ENCODE measurements at regions not wholly inside any gene's neighbourhood (a gene's known extent, or its start where the extent isn't known, plus 50 kb on each side); places are given as distances from the start of the nearest gene placed in this dataset.

DNA sequence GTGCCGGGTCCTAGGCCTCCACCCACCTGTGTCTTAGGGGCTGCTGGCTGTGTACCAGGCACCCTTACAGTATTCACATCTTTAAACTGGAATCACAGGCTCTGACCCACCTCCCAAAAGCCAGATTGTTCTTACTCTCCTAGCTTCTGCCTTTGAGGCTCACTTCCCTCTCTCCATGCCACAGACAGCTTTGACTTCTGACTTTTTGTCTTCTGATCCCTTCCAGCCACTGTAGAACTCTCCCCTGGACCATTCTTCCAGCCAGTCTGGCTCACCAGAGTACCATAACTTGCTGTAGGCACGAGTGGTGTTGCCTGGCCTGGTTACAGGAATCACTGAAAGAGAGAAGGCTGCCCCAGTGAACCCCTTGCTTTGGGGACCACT is 58.1 kb upstream of the STUM start:
- no peak for DNase-seq (ENCODE audit: low spot score)

DNA sequence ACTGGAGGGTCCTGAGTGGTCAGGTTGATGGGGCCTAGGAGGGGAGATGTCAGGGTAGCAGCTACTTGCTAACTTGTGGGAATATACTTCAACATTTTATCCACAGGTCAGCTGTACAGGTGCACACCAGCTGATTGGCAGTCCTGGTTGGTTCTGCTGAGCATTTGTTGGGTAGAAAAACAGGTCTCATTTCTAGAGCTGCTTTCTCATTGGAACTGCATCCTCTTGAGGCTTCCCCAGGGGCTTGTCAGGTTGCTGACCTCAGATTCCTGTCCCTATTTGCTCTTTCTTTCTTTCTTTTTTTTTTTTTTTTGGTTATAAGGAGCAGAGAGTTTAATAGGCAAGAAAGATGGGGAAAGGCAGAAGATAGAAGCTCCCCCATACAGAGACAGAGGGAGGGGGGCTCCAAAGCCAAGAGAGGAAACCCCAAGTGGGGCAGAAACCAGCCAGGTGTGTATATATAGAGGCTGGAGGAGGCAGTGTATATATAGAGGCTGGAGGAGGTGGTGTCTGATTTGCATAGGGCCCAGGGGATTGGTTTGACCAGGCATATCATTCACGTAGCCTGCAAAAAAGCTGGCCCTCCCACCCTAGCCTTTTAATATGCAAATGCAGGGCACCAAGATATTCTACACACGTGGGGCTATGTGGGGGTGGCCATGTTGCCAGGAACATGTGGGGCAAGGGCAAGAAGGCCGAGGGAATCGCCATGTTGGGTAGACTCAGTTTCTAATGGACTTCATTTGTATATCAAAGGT is 57.3 kb upstream of the STUM start:
- DNase-seq (ENCODE audit: low spot score) = no peak

DNA sequence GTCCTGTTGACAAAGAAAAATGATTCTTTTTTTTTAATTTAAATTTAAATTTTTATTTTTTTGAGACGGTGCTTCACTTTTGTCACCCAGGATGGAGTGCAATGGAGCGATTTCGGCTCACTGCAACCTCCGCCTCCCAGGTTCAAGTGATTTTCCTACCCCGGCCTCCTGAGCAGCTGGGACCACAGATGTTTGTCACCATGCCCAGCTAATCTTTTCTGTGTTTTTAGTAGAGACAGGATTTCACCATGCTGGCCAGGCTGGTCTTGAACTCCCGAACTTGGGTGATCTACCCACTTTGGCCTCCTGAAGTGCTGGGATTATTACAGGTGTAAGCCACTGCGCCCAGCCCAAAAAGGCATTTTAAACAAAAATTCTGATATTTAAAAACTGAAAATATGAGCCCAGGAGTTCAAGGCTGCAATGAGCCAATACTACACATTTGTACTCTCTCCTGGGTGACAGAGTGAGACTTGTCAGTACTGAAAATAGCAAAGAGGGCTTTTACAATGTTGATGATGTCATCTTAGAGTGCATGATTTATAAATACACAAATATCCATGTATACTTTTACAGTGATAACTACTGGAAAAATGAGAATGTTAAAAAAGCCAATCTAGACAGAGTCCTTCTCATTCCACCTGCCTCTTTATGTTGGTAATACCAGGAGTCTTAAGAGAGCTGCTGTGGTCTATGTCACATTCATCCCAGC is 56.0 kb upstream of the STUM start:
- DNase-seq (ENCODE audit: low spot score) = no peak

DNA sequence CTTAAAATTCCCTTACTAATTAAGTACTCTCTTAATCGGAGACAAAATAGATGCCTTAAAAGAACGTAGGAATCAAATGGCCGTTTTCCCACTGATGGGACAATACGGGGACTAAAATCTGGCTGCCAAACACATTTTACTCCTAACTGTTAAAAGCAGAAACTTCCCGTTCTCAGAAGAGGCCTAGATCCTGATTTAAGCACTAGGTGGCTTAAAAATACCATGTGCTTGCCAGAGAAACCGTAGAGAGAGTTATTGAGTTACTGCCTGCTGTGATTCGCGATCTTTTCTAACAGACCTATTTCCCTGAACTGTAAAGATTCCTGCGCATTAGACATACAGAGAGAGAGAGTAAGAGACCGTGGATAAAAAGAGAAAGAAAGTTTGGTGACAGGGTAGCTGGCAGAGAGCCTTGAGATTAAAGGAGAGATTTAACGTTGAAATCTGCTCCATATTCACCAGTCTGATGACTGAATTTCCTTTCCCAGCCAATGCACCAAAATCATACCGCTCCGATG is 54.4 kb upstream of the STUM start:
- DNase-seq (ENCODE audit: low spot score) = no peak

DNA sequence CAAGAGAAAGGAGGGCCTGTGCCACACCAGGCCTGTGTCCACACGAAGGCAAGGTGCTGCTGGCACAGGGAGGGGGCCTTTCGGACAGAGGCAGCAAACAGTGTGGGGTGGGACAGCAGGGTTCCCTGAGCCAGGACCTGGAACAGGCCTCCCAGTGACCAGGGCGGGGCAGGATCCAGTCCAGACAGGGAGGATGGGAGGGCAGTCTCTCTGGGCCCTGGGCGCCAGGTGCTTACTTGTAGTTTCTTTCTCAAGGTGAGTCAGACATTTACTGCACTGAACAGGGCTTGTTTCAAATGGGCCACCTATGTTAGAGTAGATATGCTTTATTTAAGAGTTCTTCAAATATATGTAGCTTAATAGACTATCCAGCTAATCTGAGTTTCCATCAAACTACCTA is 52.8 kb upstream of the STUM start:
- DNase-seq (ENCODE audit: low spot score) = peak; percentile 65

DNA sequence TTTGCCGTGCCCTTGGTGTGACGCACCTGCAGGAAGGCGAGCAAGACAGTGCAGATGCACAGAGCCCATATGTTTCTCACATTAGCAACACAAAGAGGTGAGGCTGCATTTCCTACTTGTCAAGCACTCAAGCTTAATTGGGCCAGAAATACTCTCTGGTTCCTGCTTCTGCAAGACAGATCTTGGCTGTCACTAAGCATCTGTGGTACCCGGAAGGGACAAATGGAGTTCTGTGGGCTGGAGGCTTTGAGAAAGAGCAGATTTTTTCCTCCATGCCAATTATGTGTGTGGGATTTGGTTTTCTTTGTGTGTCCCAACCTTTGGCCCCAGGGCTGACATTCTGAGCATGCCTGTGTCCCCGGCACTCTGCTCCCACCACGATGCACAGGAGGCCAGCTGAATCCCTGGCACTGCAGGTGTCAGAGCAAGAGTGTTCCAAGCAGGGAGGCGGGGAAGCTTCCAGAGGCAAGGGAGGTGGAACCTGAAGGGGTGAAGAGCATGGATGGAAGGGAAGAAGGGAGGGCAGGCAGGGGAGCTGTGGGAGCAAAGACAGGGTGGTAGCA is 52.0 kb upstream of the STUM start:
- no peak for DNase-seq (ENCODE audit: low spot score)

DNA sequence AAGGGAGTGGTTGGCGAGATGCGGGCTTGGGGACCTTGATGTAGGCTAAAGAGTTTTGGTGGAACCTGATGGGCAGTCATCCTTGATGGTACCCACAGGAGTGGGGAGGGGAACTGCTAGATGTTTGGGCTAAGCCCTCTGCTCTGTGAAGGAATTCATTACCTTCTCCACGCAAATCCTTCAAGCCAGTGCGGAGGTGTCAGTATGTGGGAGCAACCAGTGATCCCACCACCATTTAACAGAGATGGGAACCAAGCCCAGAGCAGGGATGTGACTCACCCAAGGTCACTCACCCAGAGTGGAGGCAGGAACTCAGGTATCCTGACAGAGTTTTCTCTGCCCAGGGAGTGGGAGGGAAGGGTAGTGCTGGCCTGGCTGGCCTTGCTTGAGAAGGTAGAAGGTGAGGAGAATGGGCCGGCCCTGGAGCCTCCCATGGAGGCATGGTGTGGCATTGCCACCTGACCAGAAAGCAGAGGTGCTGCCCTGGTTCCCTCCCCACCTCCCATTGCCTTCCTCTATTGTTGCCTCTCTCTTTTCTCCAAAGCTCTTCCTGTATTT is 51.2 kb upstream of the STUM start:
- DNase-seq (ENCODE audit: low spot score) = peak; percentile 28

DNA sequence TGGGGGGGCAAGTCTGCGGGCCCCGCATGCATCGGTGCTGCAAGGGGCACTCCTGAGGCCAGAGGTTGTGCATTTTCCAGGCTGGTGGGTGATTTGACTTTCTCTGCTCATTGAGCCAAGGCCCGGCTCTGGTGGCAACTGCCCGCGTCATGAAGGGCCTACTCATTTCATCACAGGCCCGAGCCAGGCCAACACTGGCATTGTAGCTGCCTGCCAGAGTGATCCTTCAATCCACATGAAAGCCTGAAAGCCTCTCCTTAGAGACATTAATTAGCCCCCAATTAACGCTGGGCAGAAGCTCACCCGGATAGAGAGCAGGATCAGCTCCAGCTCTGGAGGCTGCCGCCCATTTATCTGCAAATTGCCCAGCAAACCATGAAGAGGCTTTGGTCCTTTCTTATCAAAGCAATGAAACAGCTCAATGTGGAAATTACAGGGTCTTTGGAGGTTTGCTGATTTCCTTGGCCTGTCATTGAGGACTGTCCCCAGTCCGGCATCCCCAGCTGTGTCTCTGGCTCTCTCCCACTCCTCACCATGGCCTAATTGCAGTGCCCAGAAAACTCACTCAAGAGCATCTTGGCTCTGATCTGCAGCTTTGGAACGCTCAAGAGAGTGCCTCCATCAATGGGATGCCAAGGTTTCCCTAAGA is 50.4 kb upstream of the STUM start:
- DNase-seq (ENCODE audit: low spot score) = peak; percentile 33

DNA sequence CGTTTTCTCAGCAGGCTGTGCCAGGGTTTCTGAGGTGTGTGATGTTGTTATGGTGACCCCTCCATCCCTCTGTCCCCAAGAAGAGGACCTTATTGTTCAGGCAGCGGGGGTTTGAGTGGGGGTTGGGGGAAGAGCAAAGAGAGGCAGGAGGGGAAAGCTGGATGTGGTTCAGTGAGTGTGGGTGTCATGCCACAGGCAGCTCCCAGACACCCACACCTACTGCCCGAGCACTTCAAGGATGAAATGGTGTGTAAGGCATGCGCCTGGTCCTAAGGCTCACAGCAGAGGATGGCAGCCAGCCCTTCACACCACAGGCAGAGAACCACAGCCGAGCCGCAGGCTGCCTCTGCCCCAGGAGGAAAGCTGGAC is 49.9 kb upstream of the STUM start:
- no peak for DNase-seq (ENCODE audit: low spot score)
